Caco-2 (cell line): ENCODE measurements at regions not wholly inside any gene's neighbourhood (a gene's known extent, or its start where the extent isn't known, plus 50 kb on each side); places are given as distances from the start of the nearest gene placed in this dataset.
"Not testable (repeated sequence)": the region's sequence is repeated elsewhere in the genome, so short reads cannot be mapped to it uniquely, and the experiment has no call there.

Experiments used
- BruUV-seq: library from RNA; stranded (reverse); fragments of 400-500 nt; replicated peaks from 2 replicates; lab custom pipeline; 2021; lab: Mats Ljungman, UMichigan
- CTCF ChIA-PET: fragments of 300-600 bp; sonication (Branson Sonifier 250); formaldehyde crosslinking; loops from one replicate; lab custom pipeline; 2022; ENCODE audit warnings: antibody characterized with exemption; lab: Charles Lee
- POLR2A ChIA-PET: fragments of 300-600 bp; sonication (Branson Sonifier 250); formaldehyde crosslinking; loops from one replicate; lab custom pipeline; 2022; ENCODE audit warnings: antibody characterized with exemption; lab: Charles Lee
- DNase-seq, 2 experiments: peaks; one replicate each; pipeline versions ENCODE4 v3.0.0 to v3.0.0-alpha.2; 2020 to 2022
- H3K27me3 ChIP-seq: replicated peaks from 2 replicates; pipeline ENCODE4 v1.6.0; 2011; ENCODE audit warnings: low read length; ENCODE audit not compliant: control insufficient read depth, insufficient read depth
- H3K36me3 ChIP-seq: 2 replicates; pipeline ENCODE4 v1.5.1; 2011; ENCODE audit warnings: low read length; ENCODE audit not compliant: control insufficient read depth, insufficient read depth
- H3K4me1 ChIP-seq: fragments of 250-450 bp; sonication (Bioruptor Pico); 2 replicates; pipeline ENCODE4 v1.5.1; 2020; ENCODE audit warnings: mild to moderate bottlenecking
- H3K4me3 ChIP-seq: 2 replicates; pipeline ENCODE4 v1.5.1; 2011; ENCODE audit warnings: low read depth, mild to moderate bottlenecking, control low read depth, low read length
- H3K9me3 ChIP-seq: fragments of 250-450 bp; sonication (Bioruptor Pico); 2 replicates; pipeline ENCODE4 v1.5.1; 2020; ENCODE audit warnings: mild to moderate bottlenecking, moderate library complexity
- H3K27ac Mint-ChIP-seq: one replicate; pipeline ENCODE4 v1.8.0; 2022; ENCODE audit warnings: mixed read lengths; ENCODE audit not compliant: unreplicated experiment
- H3K27me3 Mint-ChIP-seq: one replicate; pipeline ENCODE4 v1.8.0; 2022; ENCODE audit warnings: mixed read lengths; ENCODE audit not compliant: insufficient read depth, unreplicated experiment
- H3K36me3 Mint-ChIP-seq: one replicate; pipeline ENCODE4 v1.8.0; 2022; ENCODE audit warnings: mild to moderate bottlenecking, mixed read lengths; ENCODE audit not compliant: insufficient read depth, unreplicated experiment
- H3K4me1 Mint-ChIP-seq: one replicate; pipeline ENCODE4 v1.8.0; 2022; ENCODE audit warnings: low read depth, mixed read lengths; ENCODE audit not compliant: unreplicated experiment
- H3K4me3 Mint-ChIP-seq: one replicate; pipeline ENCODE4 v1.8.0; 2022; ENCODE audit warnings: mild to moderate bottlenecking, moderate library complexity, mixed read lengths; ENCODE audit not compliant: unreplicated experiment
- H3K9me3 Mint-ChIP-seq: one replicate; pipeline ENCODE4 v1.8.0; 2022; ENCODE audit warnings: mixed read lengths; ENCODE audit not compliant: unreplicated experiment
- intact Hi-C: fragments of 100-400 bp; cut with micrococcal nuclease; formaldehyde crosslinking; loops from one replicate; pipeline ENCODE4 v1.10.0; 2022; ENCODE audit not compliant: unreplicated experiment
- TF ChIP-seq, protein P1 (sequence below), 2 experiments: fragments of 200-600 bp in 1 of 2; IDR thresholded peaks; 1 replicate in 1 of 2; 2 replicates in 1 of 2; pipeline versions ENCODE4 v1.5.1 to v1.8.0; 2011 to 2022; ENCODE audit warnings: antibody characterized with exemption in 1 of 2, control low read depth in 1 of 2, inconsistent platforms in 1 of 2, low read depth in 1 of 2, low read length in 1 of 2, mild to moderate bottlenecking in 1 of 2, moderate library complexity in 1 of 2; ENCODE audit not compliant: insufficient read depth in 1 of 2, severe bottlenecking in 1 of 2, unreplicated experiment in 1 of 2

DNA sequence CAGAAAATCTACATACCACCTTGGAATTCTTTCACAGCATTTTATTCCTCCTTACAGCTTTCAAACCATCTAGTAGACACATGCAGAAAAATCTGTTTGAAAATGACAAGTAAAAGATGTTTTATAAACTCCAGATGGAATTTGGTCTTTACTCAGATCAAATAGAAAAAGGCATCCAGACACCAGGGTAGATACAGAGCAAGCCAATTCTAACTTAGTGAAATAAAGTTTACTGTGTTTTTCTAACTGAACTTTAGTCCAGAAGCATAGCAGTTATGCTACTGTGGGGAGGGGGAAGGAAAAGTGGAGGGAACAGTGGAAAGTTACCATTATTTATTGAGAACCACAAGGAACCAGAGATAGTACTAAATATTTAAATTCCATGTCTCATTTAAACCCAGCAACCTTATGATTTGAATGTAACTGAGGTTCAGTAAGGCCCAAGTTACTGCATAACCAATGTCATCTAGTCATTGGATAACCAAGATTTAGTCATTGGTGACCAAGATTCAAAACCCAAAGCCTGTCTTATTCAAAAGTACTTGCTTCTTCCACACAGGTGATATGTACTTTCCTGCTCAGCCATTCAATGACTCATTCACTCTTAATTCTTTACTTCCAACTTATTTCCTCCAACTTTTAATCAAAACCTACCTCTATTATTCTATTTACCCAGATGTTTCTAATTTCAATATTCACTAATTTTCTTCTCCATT lies 57.7 kb downstream of the RAD51AP2 start:
- TF ChIP-seq, protein P1, sequence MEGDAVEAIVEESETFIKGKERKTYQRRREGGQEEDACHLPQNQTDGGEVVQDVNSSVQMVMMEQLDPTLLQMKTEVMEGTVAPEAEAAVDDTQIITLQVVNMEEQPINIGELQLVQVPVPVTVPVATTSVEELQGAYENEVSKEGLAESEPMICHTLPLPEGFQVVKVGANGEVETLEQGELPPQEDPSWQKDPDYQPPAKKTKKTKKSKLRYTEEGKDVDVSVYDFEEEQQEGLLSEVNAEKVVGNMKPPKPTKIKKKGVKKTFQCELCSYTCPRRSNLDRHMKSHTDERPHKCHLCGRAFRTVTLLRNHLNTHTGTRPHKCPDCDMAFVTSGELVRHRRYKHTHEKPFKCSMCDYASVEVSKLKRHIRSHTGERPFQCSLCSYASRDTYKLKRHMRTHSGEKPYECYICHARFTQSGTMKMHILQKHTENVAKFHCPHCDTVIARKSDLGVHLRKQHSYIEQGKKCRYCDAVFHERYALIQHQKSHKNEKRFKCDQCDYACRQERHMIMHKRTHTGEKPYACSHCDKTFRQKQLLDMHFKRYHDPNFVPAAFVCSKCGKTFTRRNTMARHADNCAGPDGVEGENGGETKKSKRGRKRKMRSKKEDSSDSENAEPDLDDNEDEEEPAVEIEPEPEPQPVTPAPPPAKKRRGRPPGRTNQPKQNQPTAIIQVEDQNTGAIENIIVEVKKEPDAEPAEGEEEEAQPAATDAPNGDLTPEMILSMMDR (IDR thresholded peaks at IDR 0.05; ENCODE audit: insufficient read depth in 1 of 2, low read depth in 1 of 2, low read length in 1 of 2, severe bottlenecking in 1 of 2, unreplicated experiment in 1 of 2), result no peak
- Histone ChIP-seq H3K9me3 (no peaks in the 10 kb centered on the region), H3K4me1 (no peaks in the 10 kb centered on the region), H3K27me3 (no peaks in the 10 kb centered on the region), H3K4me3 (no peak overlapping the region), H3K36me3 (no peaks in the 10 kb centered on the region)
- H3K27ac Mint-ChIP-seq, result no peak overlapping the region
- ChIA-PET CTCF (no interaction called here), POLR2A (no interaction called here)
- no TSS peak for BruUV-seq
- no peaks in the 10 kb centered on the region for H3K4me1 Mint-ChIP-seq
- H3K27me3 Mint-ChIP-seq, result peaks cover 5% of the 10 kb centered on the region
- no peak overlapping the region for H3K4me3 Mint-ChIP-seq
- no peaks in the 10 kb centered on the region for H3K36me3 Mint-ChIP-seq
- no peaks in the 10 kb centered on the region for H3K9me3 Mint-ChIP-seq
- no peak for DNase-seq
- intact Hi-C loops, result no loop called here

DNA sequence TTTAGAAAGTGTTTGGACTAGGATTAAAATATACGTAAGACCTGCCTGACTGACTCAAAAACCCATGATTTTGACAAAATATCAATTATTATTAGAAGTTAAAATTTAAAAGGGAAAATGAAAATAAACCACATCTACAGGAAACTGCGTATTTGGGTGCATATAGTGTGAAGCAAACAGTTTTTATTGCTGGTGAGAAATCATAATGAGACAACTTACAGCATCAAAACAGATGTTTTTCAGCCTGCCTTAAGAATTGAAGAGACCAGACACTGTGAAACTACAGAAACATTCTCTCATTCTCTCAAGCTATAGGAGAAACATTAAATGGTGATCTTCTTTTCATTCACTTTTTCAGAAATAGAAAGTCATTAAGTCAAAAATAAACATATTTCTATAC lies 62.9 kb downstream of the RAD51AP2 start:
- H3K36me3 Mint-ChIP-seq, result no peaks in the 10 kb centered on the region
- POLR2A ChIA-PET, result no interaction called here
- Histone ChIP-seq H3K9me3 (no peaks in the 10 kb centered on the region), H3K36me3 (no peaks in the 10 kb centered on the region), H3K4me1 (no peaks in the 10 kb centered on the region), H3K27me3 (no peaks in the 10 kb centered on the region), H3K4me3 (no peak overlapping the region)
- no peaks in the 10 kb centered on the region for H3K27me3 Mint-ChIP-seq
- CTCF ChIA-PET, result no interaction called here
- H3K4me1 Mint-ChIP-seq, result no peaks in the 10 kb centered on the region
- no peak overlapping the region for H3K27ac Mint-ChIP-seq
- TF ChIP-seq, protein P1 (IDR thresholded peaks at IDR 0.05; ENCODE audit: insufficient read depth in 1 of 2, low read depth in 1 of 2, low read length in 1 of 2, severe bottlenecking in 1 of 2, unreplicated experiment in 1 of 2), result no peak
- H3K9me3 Mint-ChIP-seq, result no peaks in the 10 kb centered on the region
- H3K4me3 Mint-ChIP-seq, result no peak overlapping the region
- intact Hi-C loops, result no loop called here
- BruUV-seq, result no TSS peak
- no peak for DNase-seq

DNA sequence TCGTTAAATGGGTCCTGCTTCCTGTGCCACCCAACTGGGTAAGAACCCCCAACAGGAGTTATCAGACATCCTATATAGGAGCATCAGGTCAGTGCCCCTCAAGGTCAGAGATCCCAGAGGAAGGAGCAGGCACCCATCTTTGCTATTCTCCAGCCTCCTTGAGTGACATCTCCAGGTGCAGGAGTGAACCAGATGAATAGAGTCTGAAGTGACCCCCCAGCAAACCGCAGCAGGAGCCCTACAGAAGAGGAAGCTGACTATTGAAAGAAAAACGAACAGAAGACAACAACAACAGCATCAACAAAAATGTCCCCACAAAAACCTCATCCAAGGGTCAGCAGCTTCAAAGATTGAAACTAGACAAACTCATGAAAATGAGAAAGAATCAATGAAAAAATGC lies 72.0 kb downstream of the RAD51AP2 start:
- CTCF ChIA-PET, result interaction anchor here (0.6 kb wide), 1 partner anchor 1405 kb away, joined by 3 read pairs; no protein-coding TSS in a partner anchor
- intact Hi-C loops, H3K36me3 ChIP-seq, H3K4me1 Mint-ChIP-seq, H3K4me1 ChIP-seq, H3K4me3 ChIP-seq, H3K4me3 Mint-ChIP-seq, H3K27me3 ChIP-seq, BruUV-seq, DNase-seq, POLR2A ChIA-PET, H3K36me3 Mint-ChIP-seq, H3K27ac Mint-ChIP-seq, H3K9me3 Mint-ChIP-seq, H3K9me3 ChIP-seq, H3K27me3 Mint-ChIP-seq: not testable (repeated sequence)
